Activated CD4-positive, alpha-beta T cell treated with anti-CD3 and anti-CD28 coated beads for 4 hours (primary cell): ENCODE measurements at regions not wholly inside any gene's neighbourhood (a gene's known extent, or its start where the extent isn't known, plus 50 kb on each side); places are given as distances from the start of the nearest gene placed in this dataset.
"Not testable (repeated sequence)": the region's sequence is repeated elsewhere in the genome, so short reads cannot be mapped to it uniquely, and the experiment has no call there.

Experiments used
- DNase-seq, 2 donors: peaks; one replicate each; pipeline ENCODE4 v3.0.0-alpha.2; 2020

- DNase-seq, result no peak
Observed at GRCh38 chr1:235059221-235059620, 69.4 kb downstream of the TOMM20 start.

- DNase-seq, result no peak
Observed at GRCh38 chr1:235058695-235059094, 69.9 kb downstream of the TOMM20 start.

- DNase-seq, result no peak
Observed at GRCh38 chr1:235057385-235058306, 71.0 kb downstream of the TOMM20 start.

GRCh38 chr1:235056937-235057336 lies 71.7 kb downstream of the TOMM20 start:
- peak in 1 of 2 donors; percentile 20 for DNase-seq

- DNase-seq, result no peak
Observed at GRCh38 chr1:235054936-235055335, 73.7 kb downstream of the TOMM20 start.

- DNase-seq, result no peak
Observed at GRCh38 chr1:235054466-235054865, 74.2 kb downstream of the TOMM20 start.

GRCh38 chr1:235052067-235053008 lies 76.3 kb downstream of the TOMM20 start:
- no peak for DNase-seq

GRCh38 chr1:235051521-235051920 lies 77.1 kb downstream of the TOMM20 start:
- DNase-seq, result no peak

- no peak for DNase-seq
Observed at GRCh38 chr1:235050911-235051360, 77.7 kb downstream of the TOMM20 start.

GRCh38 chr1:235049716-235050378 lies 78.8 kb downstream of the TOMM20 start:
- DNase-seq, result not testable (repeated sequence)

- DNase-seq, result no peak
Observed at GRCh38 chr1:235049217-235049616, 79.4 kb downstream of the TOMM20 start.

- no peak for DNase-seq
Observed at GRCh38 chr1:235047331-235047871, 81.2 kb downstream of the TOMM20 start.

- no peak for DNase-seq
Observed at GRCh38 chr1:235045921-235046601, 82.6 kb downstream of the TOMM20 start.

GRCh38 chr1:235045034-235045690 lies 83.5 kb downstream of the TOMM20 start:
- no peak for DNase-seq

- no peak for DNase-seq
Observed at GRCh38 chr1:235043234-235043633, 85.4 kb downstream of the TOMM20 start.

- DNase-seq, result no peak
Observed at GRCh38 chr1:235038701-235039100, 89.9 kb downstream of the TOMM20 start.

- no peak for DNase-seq
Observed at GRCh38 chr1:235035928-235036327, 92.7 kb downstream of the TOMM20 start.

GRCh38 chr1:235030919-235031596 lies 97.6 kb downstream of the TOMM20 start:
- DNase-seq, result no peak

- DNase-seq, result no peak
Observed at GRCh38 chr1:235027862-235028250, 100.8 kb downstream of the TOMM20 start.

GRCh38 chr1:235027076-235027861 lies 101.4 kb downstream of the TOMM20 start:
- DNase-seq, result no peak
